ENCODE measurements at regions not wholly inside any gene's neighbourhood (a gene's known extent, or its start where the extent isn't known, plus 50 kb on each side); places are given as distances from the start of the nearest gene placed in this dataset.

DNA sequence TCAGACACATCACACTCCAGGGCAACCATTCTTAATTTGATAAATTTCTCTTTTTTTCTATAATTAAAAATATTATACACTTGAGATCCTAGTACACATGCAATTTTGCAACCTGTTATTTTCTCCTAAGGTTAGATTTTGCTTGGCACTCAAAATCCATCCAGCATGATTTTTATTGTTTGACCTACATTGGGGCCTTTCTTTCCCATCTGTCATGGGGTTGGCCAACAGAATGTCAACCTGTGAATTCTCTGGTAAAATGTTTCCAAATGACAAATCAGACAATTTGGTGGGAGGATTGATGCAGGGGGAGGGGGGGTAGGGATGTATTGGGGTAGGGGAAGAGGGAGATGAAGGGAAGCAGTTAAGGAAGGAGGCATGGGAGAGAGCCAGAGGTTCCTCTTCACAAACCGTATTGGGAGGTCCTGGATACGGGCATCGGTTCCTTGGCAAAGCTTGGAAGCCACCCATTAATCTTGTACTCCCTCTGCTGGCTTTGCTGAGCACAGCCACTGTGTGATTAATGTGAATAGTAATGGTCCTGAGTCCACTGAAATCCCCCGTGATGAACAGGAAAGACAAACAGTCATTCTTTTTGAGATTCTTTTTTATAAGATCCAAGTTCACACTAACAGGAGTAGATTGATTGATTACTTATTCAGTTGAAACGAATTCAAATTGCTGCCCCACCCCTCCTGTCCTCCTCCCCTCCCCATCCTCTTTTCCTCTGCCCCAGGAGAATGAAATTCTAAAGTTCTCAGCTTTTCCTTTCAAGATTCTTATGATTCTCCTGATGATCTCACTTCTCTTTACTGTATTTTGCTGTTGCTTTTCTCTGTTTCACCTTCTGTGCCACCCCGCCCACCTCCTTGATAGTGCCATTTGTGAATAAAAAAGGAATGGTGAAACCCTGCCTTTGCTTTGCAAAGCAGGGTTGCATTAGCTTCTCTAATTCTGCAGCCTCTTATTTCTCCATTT lies 82.2 kb upstream of the SLC25A26 start:
- TF ChIP-seq POLR2A (IDR thresholded peaks at IDR 0.05; ENCODE audit: low read length) (no peak), GATA1 (IDR thresholded peaks at IDR 0.05; ENCODE audit: low read depth, low read length) (no peak)

All from erythroblast (primary cell).